Brain microvascular endothelial cell (primary cell): ENCODE measurements at regions not wholly inside any gene's neighbourhood (a gene's known extent, or its start where the extent isn't known, plus 50 kb on each side); places are given as distances from the start of the nearest gene placed in this dataset.

Experiments used
- DNase-seq: peaks from one replicate; pipeline ENCODE4 v3.0.0-alpha.2; 2020
- H3K27ac ChIP-seq: fragments of 250-450 bp; sonication (Bioruptor Pico); 2 replicates; pipeline ENCODE4 v1.5.1; 2020; ENCODE audit warnings: mild to moderate bottlenecking, moderate library complexity
- H3K27me3 ChIP-seq: fragments of 250-450 bp; sonication (Bioruptor Pico); replicated peaks from 2 replicates; pipeline ENCODE4 v1.5.1; 2020; ENCODE audit warnings: mild to moderate bottlenecking
- H3K36me3 ChIP-seq: fragments of 250-450 bp; sonication (Bioruptor Pico); replicated peaks from 2 replicates; pipeline ENCODE4 v1.5.1; 2020; ENCODE audit warnings: mild to moderate bottlenecking
- H3K4me3 ChIP-seq: 2 replicates; pipeline ENCODE4 v1.5.1; 2011; ENCODE audit warnings: low read depth, mild to moderate bottlenecking, control low read depth, low read length, moderate library complexity
- in situ Hi-C: cut with HindIII; loops from 2 replicates; pipeline ENCODE4 v1.10.0; 2017; ENCODE audit warnings: low sequenced_read_pairs, low pct_ligation_motif_present
- TF ChIP-seq, protein P1 (sequence below): IDR thresholded peaks from 2 replicates; pipeline ENCODE4 v1.5.1; 2011; ENCODE audit warnings: low read depth, mild to moderate bottlenecking, moderate library complexity, low read length, control low read depth, inconsistent platforms; ENCODE audit errors: missing control alignments

DNA sequence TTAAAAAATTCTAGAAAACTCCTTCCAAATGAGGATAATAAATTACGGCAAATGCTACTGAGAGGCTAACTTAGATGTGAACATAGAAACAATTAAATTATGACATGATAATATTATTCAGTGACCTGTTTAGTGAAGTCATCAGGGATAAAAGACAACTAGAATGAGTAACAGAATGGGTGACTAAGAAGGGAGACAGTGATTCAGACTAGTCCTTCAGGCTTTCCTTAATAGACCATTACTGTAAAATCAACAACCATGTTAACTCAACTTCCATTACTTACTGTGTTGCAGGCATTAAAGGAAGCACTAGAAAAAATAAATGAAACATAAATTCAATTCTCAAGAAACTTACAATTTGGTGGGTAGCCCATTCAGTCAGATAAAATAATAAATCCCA, 543.9 kb upstream of the LRFN5 start:
- no peaks in the 10 kb centered on the region for H3K36me3 ChIP-seq
- H3K4me3 ChIP-seq, result no peak overlapping the region
- no peak for DNase-seq
- in situ Hi-C loops, result no loop called here
- H3K27ac ChIP-seq, result no peak overlapping the region
- TF ChIP-seq, protein P1, sequence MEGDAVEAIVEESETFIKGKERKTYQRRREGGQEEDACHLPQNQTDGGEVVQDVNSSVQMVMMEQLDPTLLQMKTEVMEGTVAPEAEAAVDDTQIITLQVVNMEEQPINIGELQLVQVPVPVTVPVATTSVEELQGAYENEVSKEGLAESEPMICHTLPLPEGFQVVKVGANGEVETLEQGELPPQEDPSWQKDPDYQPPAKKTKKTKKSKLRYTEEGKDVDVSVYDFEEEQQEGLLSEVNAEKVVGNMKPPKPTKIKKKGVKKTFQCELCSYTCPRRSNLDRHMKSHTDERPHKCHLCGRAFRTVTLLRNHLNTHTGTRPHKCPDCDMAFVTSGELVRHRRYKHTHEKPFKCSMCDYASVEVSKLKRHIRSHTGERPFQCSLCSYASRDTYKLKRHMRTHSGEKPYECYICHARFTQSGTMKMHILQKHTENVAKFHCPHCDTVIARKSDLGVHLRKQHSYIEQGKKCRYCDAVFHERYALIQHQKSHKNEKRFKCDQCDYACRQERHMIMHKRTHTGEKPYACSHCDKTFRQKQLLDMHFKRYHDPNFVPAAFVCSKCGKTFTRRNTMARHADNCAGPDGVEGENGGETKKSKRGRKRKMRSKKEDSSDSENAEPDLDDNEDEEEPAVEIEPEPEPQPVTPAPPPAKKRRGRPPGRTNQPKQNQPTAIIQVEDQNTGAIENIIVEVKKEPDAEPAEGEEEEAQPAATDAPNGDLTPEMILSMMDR, result no peak
- no peaks in the 10 kb centered on the region for H3K27me3 ChIP-seq

DNA sequence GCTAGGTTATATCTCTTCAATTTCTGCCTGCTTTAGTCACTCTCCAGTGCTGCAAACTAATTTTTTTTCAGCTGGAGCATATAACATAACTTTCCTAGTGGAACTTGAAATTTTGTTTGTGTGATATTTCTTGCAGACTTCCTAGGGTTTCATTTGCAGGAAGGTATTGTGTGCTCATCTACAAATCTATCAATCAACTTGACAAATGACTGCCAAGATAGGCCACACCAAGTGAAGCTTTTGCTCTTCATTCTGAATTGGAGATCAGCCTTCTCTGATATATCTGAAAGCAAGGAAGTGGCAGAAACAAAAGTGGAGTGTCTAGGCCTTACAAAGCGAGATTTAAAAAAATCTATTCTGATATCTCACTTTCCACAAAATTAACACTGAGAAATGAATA, 551.1 kb upstream of the LRFN5 start:
- no peak overlapping the region for H3K27ac ChIP-seq
- TF ChIP-seq, protein P1, result no peak
- DNase-seq, result no peak

DNA sequence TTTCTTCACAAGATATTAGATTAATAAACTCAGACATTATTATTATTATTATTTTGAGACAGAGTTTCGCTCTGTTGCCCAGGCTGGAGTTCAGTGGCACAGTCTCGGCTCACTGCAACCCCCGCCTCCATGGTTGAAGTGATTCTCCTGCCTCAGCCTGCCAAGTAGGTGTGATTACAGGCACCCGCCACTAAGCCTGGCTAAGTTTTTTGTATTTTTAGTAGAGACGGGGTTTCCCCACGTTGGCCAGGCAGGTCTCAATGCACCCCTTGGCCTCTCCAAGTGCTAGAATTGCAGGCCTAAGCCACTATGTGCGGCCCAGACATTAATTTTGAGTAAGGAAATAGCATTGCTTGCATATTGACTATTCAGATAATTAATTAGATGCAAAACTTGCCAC, 554.9 kb upstream of the LRFN5 start:
- Histone ChIP-seq H3K36me3 (no peaks in the 10 kb centered on the region), H3K27me3 (no peaks in the 10 kb centered on the region), H3K27ac (no peak overlapping the region), H3K4me3 (no peak overlapping the region)
- in situ Hi-C loops, result no loop called here
- TF ChIP-seq, protein P1, result no peak
- no peak for DNase-seq

More for the DNA sequence above, 551.1 kb upstream of the LRFN5 start:
- in situ Hi-C loops, result no loop called here
- Histone ChIP-seq H3K4me3 (no peak overlapping the region), H3K36me3 (no peaks in the 10 kb centered on the region), H3K27me3 (no peaks in the 10 kb centered on the region)

- H3K36me3 ChIP-seq, result no peaks in the 10 kb centered on the region
- in situ Hi-C loops, result no loop called here
- no peaks in the 10 kb centered on the region for H3K27me3 ChIP-seq
- DNase-seq, result no peak
- H3K4me3 ChIP-seq, result no peak overlapping the region
- TF ChIP-seq, protein P1, result no peak
- H3K27ac ChIP-seq, result no peak overlapping the region
Observed at GRCh38 chr14:41047763-41048162, 558.9 kb upstream of the LRFN5 start.

DNA sequence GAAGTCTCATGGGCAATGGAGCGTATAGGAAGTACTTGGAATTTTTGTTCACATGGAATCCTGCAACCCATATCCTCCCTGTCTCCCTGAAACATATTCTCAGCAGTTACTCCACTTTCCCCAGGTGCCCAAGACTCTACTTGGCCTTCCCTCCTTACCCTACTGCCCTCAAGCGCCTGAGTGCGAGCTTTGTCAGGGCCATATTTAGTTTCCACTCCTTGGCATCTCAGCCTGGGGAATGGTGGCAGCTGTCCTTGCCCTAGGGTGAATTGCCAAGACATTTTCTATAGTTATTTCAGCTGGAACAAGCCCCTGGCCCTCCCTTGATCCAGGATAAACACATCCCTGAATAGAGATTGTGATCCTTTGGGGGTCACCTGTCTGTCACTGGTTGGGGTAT, 569.3 kb upstream of the LRFN5 start:
- H3K4me3 ChIP-seq, result no peak overlapping the region
- H3K27me3 ChIP-seq, result no peaks in the 10 kb centered on the region
- H3K27ac ChIP-seq, result no peak overlapping the region
- TF ChIP-seq, protein P1, result no peak
- in situ Hi-C loops, result no loop called here
- no peaks in the 10 kb centered on the region for H3K36me3 ChIP-seq
- no peak for DNase-seq

- TF ChIP-seq, protein P1, result no peak
- Histone ChIP-seq H3K4me3 (no peak overlapping the region), H3K27me3 (no peaks in the 10 kb centered on the region), H3K36me3 (no peaks in the 10 kb centered on the region), H3K27ac (no peak overlapping the region)
- no peak for DNase-seq
- in situ Hi-C loops, result no loop called here
Observed at GRCh38 chr14:41034969-41035368, 571.7 kb upstream of the LRFN5 start.
